Activated CD4-positive, alpha-beta memory T cell treated with anti-CD3 and anti-CD28 coated beads, Interleukin-2, amount 10 ng/mL, durations not matched to agents 7 days and 5 days (primary cell): ENCODE measurements at regions not wholly inside any gene's neighbourhood (a gene's known extent, or its start where the extent isn't known, plus 50 kb on each side); places are given as distances from the start of the nearest gene placed in this dataset.

Source experiments
- CTCF ChIA-PET: fragments of 350-600 bp; sonication (Branson Sonifier 250); formaldehyde crosslinking; loops from one replicate; lab custom pipeline; 2021; ENCODE audit warnings: antibody characterized with exemption, inconsistent platforms; lab: Charles Lee
- POLR2A ChIA-PET: fragments of 350-600 bp; sonication (Branson Sonifier 250); formaldehyde crosslinking; loops from one replicate; lab custom pipeline; 2021; ENCODE audit warnings: antibody characterized with exemption; lab: Charles Lee
- DNase-seq: peaks from one replicate; pipeline ENCODE4 v3.0.0-alpha.2; 2020
- H3K27ac Mint-ChIP-seq: one replicate; pipeline ENCODE4 v1.8.0; 2021; ENCODE audit warnings: mild to moderate bottlenecking, mixed read lengths
- H3K27me3 Mint-ChIP-seq: one replicate; pipeline ENCODE4 v1.8.0; 2021; ENCODE audit warnings: mixed read lengths
- H3K36me3 Mint-ChIP-seq: one replicate; pipeline ENCODE4 v1.8.0; 2021; ENCODE audit warnings: low read depth, mixed read lengths
- H3K4me1 Mint-ChIP-seq: one replicate; pipeline ENCODE4 v1.8.0; 2021; ENCODE audit warnings: mixed read lengths
- H3K4me3 Mint-ChIP-seq: one replicate; pipeline ENCODE4 v1.8.0; 2021; ENCODE audit warnings: mild to moderate bottlenecking, mixed read lengths
- H3K9me3 Mint-ChIP-seq: one replicate; pipeline ENCODE4 v1.8.0; 2021; ENCODE audit warnings: mixed read lengths

- peaks cover 5% of the 10 kb centered on the region for H3K9me3 Mint-ChIP-seq
Observed at GRCh38 chr3:36302158-36302509, 78.2 kb upstream of the STAC start.

GRCh38 chr3:36302626-36303025 is 77.7 kb upstream of the STAC start:
- H3K4me3 Mint-ChIP-seq = no peak overlapping the region
- H3K9me3 Mint-ChIP-seq = peaks cover 5% of the 10 kb centered on the region
- no peak overlapping the region for H3K27ac Mint-ChIP-seq
- no peaks in the 10 kb centered on the region for H3K4me1 Mint-ChIP-seq
- POLR2A ChIA-PET = no interaction called here
- no peaks in the 10 kb centered on the region for H3K36me3 Mint-ChIP-seq
- no peaks in the 10 kb centered on the region for H3K27me3 Mint-ChIP-seq
- no peak for DNase-seq
- CTCF ChIA-PET = no interaction called here

More at GRCh38 chr3:36302158-36302509, 78.2 kb upstream of the STAC start:
- ChIA-PET POLR2A (no interaction called here), CTCF (no interaction called here)
- no peak overlapping the region for H3K27ac Mint-ChIP-seq
- H3K4me1 Mint-ChIP-seq = no peaks in the 10 kb centered on the region
- no peak for DNase-seq
- no peaks in the 10 kb centered on the region for H3K27me3 Mint-ChIP-seq
- no peaks in the 10 kb centered on the region for H3K36me3 Mint-ChIP-seq
- H3K4me3 Mint-ChIP-seq = no peak overlapping the region

GRCh38 chr3:36303286-36303685 is 77.0 kb upstream of the STAC start:
- ChIA-PET CTCF (no interaction called here), POLR2A (no interaction called here)
- no peak for DNase-seq
- H3K36me3 Mint-ChIP-seq = no peaks in the 10 kb centered on the region
- no peaks in the 10 kb centered on the region for H3K4me1 Mint-ChIP-seq
- H3K4me3 Mint-ChIP-seq = no peak overlapping the region
- H3K27me3 Mint-ChIP-seq = no peaks in the 10 kb centered on the region
- peaks cover 5% of the 10 kb centered on the region for H3K9me3 Mint-ChIP-seq
- no peak overlapping the region for H3K27ac Mint-ChIP-seq

GRCh38 chr3:36305929-36306520 is 74.3 kb upstream of the STAC start:
- ChIA-PET POLR2A (no interaction called here), CTCF (no interaction called here)
- DNase-seq = no peak
- H3K4me3 Mint-ChIP-seq = no peak overlapping the region
- no peaks in the 10 kb centered on the region for H3K27me3 Mint-ChIP-seq
- no peaks in the 10 kb centered on the region for H3K4me1 Mint-ChIP-seq
- H3K9me3 Mint-ChIP-seq = peaks cover 2% of the 10 kb centered on the region
- H3K36me3 Mint-ChIP-seq = no peaks in the 10 kb centered on the region
- no peak overlapping the region for H3K27ac Mint-ChIP-seq

GRCh38 chr3:36309092-36309491 is 71.2 kb upstream of the STAC start:
- Mint-ChIP-seq H3K36me3 (no peaks in the 10 kb centered on the region), H3K27me3 (no peaks in the 10 kb centered on the region), H3K4me3 (no peak overlapping the region), H3K4me1 (no peaks in the 10 kb centered on the region), H3K9me3 (no peaks in the 10 kb centered on the region), H3K27ac (no peak overlapping the region)
- CTCF ChIA-PET = no interaction called here
- no peak for DNase-seq
- POLR2A ChIA-PET = no interaction called here

GRCh38 chr3:36312351-36312750 is 68.0 kb upstream of the STAC start:
- Mint-ChIP-seq H3K9me3 (no peaks in the 10 kb centered on the region), H3K27me3 (no peaks in the 10 kb centered on the region), H3K27ac (no peak overlapping the region), H3K4me3 (no peak overlapping the region), H3K36me3 (no peaks in the 10 kb centered on the region), H3K4me1 (no peaks in the 10 kb centered on the region)
- POLR2A ChIA-PET = no interaction called here
- CTCF ChIA-PET = no interaction called here
- no peak for DNase-seq

GRCh38 chr3:36317915-36318314 is 62.4 kb upstream of the STAC start:
- no peak overlapping the region for H3K27ac Mint-ChIP-seq
- no peaks in the 10 kb centered on the region for H3K36me3 Mint-ChIP-seq
- no peaks in the 10 kb centered on the region for H3K27me3 Mint-ChIP-seq
- DNase-seq = no peak
- no peaks in the 10 kb centered on the region for H3K4me1 Mint-ChIP-seq
- no peaks in the 10 kb centered on the region for H3K9me3 Mint-ChIP-seq
- CTCF ChIA-PET = no interaction called here
- H3K4me3 Mint-ChIP-seq = no peak overlapping the region
- POLR2A ChIA-PET = no interaction called here

- H3K36me3 Mint-ChIP-seq = no peaks in the 10 kb centered on the region
- no peaks in the 10 kb centered on the region for H3K4me1 Mint-ChIP-seq
- POLR2A ChIA-PET = no interaction called here
- no peak overlapping the region for H3K27ac Mint-ChIP-seq
- H3K9me3 Mint-ChIP-seq = no peaks in the 10 kb centered on the region
- no peak overlapping the region for H3K4me3 Mint-ChIP-seq
- CTCF ChIA-PET = no interaction called here
- DNase-seq = no peak
- no peaks in the 10 kb centered on the region for H3K27me3 Mint-ChIP-seq
Observed at GRCh38 chr3:36318621-36319200, 61.6 kb upstream of the STAC start.

- Mint-ChIP-seq H3K9me3 (no peaks in the 10 kb centered on the region), H3K4me1 (no peaks in the 10 kb centered on the region), H3K4me3 (no peak overlapping the region), H3K36me3 (no peaks in the 10 kb centered on the region), H3K27me3 (no peaks in the 10 kb centered on the region), H3K27ac (no peak overlapping the region)
- DNase-seq = no peak
- CTCF ChIA-PET = no interaction called here
- POLR2A ChIA-PET = no interaction called here
Observed at GRCh38 chr3:36319680-36320079, 60.6 kb upstream of the STAC start.
